ENCODE measurements at regions not wholly inside any gene's neighbourhood (a gene's known extent, or its start where the extent isn't known, plus 50 kb on each side); places are given as distances from the start of the nearest gene placed in this dataset.
"Not testable (repeated sequence)": the region's sequence is repeated elsewhere in the genome, so short reads cannot be mapped to it uniquely, and the experiment has no call there.

DNA sequence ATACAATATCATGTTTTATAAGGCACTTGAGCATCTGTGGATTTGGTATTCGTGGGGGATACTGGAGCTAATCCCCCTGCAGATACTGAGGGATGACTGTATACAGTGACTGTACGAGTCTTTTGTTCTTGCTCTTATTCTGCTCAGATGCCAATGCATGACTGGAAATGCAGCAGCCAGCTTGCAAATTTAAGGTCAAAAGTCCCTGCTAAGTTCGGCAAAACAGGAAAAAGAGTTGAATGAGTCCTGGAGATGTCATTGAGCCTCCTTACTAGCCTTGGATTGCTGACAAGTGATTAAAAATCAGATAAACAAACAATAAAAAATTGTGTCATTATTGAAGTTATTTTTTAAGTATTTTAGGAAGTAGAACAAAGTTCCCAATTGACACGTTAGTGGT, 599.3 kb upstream of the IMPG1 start:
- no peak for DNase-seq

DNA sequence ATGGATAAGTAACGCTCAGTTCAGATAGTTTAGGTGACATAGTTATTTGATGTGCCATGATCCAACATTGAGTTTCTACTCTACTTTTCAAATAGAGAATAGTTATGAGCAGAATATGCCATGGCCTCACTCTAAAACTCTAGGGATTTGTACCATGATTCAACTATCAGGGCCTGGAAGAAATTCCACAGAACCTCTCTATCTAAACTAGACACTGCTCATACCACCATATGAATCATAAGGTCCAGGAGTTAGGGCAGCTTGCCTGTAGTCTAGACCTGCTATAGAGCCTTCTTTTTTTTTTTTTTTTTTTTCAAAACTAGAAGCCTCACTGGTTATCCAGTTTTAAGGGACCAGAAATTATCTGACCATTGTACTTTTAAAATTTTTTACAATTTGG, 571.8 kb upstream of the IMPG1 start:
- no peak for DNase-seq

DNA sequence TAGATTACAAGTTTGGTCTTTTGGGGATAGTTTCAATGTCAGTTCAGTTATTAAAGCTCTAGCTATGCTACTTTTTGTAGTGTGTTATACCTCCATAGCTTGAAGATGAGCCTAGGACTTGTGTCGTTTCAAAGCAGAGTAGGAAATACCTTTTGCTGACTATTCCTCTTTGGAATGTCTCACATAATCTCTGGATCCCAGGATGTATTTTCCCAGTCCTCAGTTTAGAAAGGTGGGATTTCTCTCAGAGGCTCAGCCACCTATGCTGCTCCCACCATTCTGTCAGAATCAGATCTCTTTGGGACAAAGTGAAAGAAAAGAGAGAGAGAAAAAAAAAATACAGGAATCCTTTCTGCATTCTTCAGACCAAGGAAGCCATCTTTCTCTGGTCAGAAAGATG, 567.5 kb upstream of the IMPG1 start:
- DNase-seq, result no peak

DNA sequence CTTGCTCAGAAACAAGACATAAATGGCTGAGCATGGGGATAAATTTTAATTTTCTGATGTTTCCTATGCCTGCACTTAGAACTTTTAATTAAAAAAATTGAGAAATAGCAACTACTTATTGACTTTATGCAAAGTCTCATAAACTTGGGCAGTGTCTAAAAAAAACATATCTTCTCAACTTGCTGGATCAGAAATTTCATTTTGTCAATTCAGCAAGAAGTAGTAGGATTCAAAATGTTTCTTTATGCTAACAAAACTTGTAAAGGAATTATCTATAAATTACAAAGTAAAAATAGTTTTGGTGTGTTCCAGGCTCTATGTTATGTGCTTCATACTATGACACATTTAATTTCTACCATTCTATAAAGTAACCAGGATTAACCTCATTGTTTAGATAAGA, 562.2 kb upstream of the IMPG1 start:
- DNase-seq, result no peak

DNA sequence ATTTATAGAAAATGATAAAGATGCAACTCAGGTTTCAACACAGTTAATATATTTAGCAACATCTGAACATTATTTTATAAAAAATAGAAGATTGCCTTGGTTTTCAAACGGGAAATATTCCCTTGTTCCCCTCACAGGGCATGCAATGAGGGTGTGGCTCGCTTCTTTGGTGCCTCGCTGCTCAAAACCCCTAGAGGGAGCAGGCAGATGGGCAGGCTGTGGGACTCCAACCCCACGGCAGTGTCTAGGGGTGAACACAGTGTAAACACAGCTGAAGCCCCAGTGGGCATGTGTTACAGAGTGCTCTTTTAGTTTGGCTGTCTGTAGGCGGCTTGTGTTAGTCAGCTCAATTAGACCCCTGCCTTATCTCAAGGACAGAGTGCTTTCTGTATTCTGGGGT, 560.8 kb upstream of the IMPG1 start:
- DNase-seq, result peak; percentile 7

DNA sequence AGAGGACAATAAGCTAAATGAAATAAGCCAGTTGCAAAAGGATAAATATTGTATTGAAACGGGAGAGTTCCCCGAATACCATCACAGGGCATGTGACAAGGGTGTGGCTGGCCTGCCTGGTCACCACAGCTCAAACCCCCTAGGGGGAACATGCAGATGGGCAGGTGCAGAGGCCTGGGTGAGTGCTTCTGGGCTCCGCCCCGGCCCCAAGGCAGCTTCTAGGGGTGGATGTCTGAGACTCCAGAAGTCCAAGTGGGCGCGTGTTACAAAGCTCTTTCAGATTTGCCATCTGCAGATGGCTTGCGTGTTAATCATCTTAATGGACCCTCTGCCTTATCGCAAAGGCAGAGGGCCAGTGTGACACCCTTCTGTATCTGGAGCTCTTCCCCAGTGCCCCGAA, 559.2 kb upstream of the IMPG1 start:
- DNase-seq, result no peak

DNA sequence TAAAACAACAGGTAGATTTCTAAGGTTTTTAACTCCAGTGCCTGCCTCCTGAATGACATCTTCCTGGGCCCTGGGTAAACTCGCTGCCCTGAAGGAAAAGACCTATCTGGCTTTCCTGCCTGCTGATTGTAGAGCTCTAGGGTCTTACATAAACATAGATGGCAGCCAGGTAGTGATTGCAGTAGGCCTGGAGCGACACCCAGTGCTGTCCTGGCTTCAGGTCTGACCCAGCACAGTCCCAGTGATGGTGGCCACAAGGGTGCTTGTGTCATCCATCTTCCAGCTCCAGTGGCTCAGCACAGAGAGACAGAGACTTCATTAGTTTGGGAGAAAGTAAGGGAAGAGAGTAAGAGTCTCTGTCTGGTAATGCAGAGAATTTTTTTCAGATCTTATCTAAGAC, 542.9 kb upstream of the IMPG1 start:
- DNase-seq, result no peak

DNA sequence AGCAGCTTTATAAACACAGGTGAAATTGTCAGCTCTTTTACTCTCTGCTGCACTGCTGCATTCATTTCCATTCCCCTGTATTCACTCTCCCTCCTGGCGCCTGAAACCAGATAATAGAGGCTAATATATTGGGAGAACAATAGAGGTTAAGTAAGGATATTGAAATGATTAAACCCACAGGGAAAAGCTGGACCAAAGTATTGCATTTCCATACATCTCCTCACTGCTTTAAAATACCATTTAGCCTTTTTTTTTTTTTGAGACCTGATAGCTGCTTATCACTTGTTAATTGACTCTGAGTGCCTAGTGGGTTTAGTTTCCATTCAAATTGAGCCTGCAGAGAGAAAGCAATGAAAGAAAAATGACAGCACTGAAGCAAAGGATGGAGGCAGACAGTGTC, 540.5 kb upstream of the IMPG1 start:
- DNase-seq, result no peak

DNA sequence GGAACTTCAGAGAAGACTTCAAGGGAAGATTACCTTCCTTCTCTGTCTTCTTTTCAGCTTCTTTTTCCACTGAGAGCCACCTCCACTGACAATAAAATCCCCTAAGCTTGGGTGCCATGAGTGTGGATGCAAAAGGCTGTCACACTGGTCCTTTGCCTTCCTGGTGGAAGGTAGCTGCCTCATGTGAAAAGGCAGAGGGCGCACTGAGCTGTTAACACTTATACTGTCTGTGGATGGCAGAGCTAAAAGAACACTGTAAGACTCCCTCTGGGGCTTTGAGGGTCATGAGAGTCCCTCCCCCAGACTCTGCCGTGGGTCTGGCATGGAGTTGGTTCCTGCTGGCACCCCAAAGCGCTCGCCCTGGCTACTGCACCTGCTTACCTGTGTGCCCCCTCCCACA, 536.7 kb upstream of the IMPG1 start:
- no peak for DNase-seq

DNA sequence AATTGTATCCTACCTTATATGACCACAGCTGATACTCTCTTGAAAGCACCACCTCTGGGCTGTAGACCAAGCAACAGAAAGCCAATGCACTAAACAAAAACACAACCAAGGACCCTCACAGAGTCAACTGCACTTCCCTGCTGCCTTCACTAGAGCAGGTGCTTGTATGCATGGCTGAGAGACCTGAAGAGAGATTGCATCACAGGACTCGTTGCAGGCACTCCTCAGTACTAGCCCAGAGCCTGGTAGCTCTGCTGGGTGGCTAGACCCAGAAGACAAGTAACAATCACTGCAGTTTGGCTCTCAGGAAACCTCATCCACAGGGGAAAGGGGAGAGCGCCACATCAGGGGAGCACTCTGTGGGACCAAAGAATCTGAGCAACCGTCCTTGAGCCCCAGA, 521.6 kb upstream of the IMPG1 start:
- DNase-seq, result no peak

DNA sequence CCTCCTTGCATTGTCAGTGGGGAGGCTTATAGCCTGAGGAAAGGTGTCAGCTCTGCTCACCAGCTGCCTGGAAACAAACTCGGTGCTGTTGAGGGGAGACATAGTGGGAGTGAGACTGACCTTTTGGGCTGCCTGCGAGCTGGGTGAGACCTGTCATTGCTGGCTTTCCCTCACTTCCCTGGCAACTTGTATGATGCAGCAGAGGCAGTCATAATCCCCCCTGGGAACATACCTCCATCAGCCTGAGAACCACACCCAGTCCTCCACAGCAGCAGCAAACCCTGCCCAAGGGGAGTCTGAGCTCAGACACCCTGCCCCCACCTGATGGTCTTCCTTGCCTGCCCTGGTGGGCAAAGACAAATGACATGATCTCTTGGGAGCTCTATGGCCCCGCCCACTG, 521.2 kb upstream of the IMPG1 start:
- DNase-seq, result no peak

DNA sequence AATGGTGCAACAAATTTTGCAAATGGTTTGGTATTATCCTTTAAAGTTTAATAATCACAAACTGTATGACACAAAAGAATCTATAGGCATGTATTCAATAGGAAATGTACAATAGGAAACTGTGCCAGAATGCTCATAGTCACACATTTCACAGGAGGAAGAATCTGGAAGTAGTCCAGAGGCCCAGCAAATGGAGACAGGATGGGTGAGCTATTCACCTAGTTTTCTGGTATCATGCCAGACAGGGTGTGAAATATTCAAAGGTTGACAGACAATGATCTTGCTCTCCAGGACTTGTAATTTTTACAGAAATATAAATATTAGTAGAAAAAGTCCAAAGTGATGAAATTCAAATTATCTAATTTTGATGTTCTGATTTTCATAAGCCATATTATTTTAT, 520.1 kb upstream of the IMPG1 start:
- DNase-seq, result peak; percentile 1

DNA sequence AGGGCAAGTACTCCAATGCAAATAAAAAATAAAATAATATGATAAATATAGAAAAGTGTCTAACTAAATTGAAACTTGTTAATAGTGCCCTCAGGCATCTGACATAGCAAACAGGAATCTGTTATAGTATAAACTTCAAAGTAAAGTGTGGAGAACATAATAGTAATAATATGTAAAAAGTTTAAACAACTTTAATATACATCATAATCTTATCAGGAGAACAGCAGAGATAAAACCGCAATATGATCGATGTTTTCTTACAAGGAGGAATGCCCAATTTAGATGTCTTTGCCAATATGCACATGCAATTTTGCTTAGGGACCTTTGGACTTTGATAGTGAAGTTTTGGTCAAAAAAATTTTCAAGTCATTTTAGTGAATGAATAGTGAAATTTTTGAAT, 514.8 kb upstream of the IMPG1 start:
- no peak for DNase-seq

DNA sequence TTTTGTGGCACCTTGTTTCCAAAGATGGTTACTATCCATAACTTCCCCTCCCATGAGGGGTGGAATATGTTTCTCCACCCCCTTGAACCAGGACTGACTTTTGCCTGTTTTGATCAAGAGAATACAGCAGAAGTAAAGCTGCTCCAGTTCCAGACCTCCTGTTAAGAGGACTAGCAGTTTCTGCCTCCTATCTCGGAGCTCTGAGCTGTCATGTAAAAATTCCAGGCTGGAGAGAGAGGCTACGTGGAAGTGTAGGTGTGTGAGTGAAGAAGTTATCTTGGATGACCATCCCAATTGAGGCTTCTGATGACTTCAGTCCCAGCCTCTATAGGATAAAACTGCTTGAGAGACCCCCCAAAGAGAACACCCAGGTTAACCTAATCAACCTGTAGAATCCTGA, 511.7 kb upstream of the IMPG1 start:
- no peak for DNase-seq

DNA sequence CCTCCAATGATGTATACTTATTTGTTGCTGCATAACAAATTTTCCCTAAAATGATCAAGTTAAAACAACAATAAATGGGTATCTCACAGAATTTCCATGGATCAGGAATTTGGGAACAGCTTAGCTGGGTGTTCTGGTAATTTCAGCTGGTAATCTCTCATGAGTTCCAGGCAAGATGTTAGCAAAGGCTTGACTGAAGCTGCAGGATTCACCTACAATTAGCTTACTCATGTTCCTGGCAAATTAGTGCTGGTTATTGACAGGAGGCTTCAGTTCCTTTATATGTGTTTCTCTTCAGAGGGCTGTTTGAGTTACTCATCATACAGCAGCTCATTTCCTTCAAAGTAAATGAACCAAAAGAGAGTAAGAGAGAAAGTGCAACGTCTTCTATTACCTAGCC, 506.3 kb upstream of the IMPG1 start:
- no peak for DNase-seq

DNA sequence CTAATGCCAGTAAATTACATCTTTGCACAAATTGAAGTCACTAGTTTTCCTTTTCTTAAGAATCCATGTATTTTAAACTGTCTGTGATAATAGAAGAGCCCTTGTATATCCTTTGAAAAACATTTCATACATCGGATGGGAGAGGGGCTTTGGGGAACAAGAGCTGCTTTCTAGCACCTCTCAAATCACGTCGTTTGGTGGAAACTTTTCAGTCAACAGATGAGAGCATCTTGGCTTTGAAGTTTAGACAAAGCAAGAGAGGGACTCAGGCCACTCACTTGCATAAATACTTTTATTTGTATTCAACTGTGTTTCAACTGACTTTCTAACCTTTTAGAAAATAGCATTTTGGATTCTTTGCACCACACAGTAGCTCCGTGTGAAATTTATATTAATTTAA, 502.3 kb upstream of the IMPG1 start:
- no peak for DNase-seq

DNA sequence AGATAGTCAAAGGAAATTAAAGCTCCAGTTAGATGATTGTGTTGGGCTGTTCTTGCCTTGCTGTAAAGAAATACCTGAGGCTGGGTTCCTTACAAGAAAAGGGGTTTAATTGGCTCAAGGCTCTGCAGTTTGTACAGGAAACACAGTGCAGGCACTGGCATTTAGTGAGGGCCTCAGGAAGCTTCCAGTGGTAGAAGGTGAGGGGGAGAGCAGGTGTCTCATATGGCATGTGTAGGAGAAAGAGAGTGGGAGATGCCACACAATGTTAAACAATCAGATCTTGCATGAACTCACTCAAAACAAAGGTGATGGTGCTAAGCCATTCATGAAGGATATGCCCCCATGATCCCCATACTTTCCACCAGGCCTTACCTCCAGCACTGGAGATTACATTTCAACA, 493.5 kb upstream of the IMPG1 start:
- DNase-seq, result no peak

DNA sequence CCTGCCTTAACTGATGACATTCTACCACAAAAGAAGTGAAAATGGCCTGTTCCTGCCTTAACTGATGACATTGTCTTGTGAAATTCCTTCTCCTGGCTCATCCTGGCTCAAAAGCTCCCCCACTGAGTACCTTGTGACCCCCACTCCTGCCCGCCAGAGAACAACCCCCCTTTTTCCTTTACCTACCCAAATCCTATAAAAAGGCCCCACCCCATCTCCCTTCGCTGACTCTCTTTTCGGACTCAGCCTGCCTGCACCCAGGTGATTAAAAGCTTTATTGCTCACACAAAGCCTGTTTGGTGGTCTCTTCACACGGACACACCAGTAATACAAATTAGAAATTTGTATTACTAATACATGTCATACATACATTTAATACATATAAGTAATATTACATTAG, 489.9 kb upstream of the IMPG1 start:
- DNase-seq, result not testable (repeated sequence)

DNA sequence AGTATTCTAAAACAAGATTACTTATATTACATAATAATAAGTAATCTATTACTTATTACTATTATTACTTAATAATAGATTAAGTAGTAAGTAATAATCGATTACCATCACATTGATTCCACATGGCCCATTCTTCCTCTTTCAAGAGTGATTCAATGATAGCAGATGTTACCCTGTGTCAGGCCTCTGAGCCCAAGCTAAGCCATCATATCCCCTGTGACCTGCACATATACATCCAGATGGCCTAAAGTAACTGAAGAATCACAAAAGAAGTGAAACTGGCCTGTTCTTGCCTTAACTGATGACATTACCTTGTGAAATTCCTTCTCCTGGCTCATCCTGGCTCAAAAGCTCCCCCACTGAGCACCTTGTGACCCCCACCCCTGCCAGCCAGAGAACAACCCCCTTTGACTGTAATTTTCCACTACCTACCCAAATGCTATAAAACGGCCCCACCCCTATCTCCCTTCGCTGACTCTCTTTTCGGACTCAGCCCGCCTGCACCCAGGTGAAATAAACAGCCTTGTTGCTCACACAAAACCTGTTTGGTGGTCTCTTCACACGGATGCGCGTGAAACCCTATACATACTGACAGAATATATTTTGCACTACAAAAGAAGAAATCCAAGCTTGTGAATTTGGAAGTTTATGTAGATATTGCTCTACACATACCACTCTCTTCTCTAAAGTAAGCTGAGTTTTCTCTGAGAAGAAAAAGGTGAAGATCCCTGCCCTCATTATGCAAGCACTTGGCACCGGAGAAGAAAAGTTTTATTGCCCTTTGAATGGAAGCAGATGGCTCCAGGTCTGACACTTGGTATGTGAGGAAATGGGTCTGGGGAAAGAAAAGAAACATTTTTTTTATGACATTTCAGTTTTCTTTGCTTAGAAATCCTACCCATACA, 488.6 kb upstream of the IMPG1 start:
- not testable (repeated sequence) for DNase-seq

DNA sequence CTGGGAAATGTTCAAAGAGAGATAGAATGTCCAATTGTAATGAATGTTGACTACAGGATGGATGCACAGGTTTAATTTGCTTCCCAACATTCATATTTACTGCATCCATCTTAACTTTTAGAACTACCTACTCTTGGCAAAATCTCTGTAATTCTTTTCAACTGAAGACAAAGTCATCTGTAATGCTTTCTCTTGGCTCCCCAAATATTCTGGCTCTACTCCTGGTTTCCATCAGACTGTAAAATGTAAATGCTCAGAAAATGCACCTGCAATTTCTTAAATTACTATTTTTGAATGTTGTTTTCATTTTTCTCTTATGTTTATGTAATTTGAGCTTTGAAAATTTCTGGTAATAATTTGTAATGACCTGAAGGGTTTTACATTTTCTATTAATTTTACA, 480.8 kb upstream of the IMPG1 start:
- DNase-seq, result peak; percentile 39

DNA sequence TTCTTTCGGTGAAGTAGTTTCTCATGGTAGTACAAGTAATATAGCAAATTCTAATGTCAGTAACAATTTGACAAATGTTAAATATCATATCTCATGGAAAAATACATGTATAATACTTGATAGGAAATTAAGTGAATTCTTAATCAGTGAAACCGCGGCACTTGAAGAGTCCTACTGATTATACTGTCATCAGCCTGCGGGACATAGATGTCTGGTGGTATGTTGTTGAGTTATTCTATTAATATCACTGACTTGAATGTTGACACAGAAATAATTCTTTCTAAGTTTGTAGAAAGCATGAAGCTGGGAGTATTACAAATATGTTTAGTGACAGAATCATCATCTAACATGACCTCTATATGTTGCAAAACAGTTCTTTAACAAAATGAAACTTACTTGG, 479.8 kb upstream of the IMPG1 start:
- DNase-seq, result no peak

DNA sequence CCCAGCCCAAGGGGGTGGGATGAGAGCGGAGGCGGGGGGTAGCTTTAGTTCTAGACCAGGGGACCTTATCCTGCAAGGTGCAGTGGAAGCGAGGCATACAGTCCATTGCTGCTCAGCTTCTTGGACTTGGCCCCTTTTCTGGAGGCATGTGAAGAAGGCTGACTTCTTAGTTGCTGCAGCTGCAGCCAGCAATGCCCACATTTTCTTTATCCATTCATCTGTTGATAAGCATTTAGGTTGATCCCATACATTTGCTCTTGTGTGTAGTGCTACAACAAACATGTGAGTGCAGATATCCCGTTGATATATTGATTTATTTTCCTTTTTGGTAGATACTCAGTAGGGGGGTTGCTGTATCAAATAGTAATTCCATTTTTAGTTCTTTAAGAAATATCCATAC, 461.2 kb upstream of the IMPG1 start:
- DNase-seq, result no peak

DNA sequence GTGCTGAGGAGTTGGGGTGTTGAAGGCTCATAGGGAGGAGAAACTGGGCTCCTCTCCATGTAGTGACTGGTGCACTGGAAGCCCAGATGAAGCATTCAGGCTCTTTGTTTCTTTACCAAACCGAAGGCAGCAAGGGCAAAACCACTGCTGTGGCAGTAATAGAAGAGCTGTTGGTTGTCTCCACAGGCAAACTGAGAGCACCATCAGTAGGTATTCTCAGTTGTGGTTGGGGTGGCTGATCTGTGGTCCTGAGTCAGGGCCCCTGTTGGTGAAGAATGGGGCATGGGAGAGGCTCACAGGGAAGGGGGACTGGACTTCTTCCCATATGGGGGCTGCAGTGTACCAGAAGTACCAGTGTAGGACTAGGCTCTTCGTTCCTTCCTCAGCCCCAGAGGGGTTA, 460.2 kb upstream of the IMPG1 start:
- no peak for DNase-seq

DNA sequence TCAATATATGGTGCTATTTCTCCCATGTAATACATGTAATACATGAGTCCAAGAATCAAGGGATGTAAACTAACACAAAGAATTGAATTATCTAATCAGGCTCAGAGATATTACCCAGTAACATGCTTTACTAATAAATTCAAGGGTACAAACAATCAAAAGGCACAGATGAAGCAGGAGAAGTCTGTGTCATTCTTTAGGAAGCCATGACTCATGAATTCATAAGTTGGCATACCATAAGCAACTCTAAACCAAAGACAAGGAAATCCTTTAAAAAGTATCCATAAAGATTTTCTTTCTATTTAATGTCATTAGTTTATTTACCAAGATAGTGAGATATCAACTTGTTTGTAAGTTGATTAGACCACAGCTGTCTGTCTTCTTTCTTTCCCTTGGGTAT, 446.0 kb upstream of the IMPG1 start:
- DNase-seq, result no peak

DNA sequence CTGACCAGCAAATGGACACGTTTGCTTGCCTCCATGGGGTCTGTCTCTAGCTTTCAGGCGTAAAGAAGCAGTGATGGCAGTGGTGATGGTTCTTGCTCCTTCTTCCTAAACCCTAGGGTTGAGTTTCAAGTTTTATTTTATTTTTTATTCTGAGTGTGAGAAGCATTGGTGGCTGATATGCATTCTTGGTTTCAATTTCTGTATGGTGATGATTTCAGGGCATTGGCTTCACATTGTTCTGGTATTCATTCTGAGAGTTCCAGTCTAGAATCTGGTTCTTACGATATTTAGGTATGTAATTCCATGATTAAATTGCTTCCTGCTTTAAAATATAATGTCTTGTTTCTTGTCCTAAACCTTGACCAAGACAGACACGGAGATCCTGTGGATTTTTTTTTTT, 444.5 kb upstream of the IMPG1 start:
- DNase-seq, result no peak
